ENCODE measurements at regions not wholly inside any gene's neighbourhood (a gene's known extent, or its start where the extent isn't known, plus 50 kb on each side); places are given as distances from the start of the nearest gene placed in this dataset.
"Not testable (repeated sequence)": the region's sequence is repeated elsewhere in the genome, so short reads cannot be mapped to it uniquely, and the experiment has no call there.

DNA sequence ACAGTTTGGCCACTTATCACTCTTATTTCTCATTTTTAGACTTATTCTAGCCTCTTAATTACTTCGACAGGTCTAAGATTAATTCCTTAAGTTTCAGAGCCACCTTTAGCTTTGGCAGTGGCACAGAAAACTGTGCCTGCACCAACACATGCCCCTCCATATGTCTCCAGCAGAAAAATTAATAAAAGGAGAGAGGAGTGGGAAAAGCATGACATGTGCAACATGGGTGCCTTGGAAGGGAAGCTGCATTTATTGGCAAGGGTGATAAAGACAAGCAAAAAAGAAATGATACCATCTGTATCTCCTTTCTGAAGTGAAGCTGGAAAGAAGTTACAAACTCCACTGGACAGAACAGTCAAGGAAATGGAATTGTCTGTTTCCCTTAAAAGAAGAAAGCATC lies 121.7 kb upstream of the CFAP20DC start:
- DNase-seq: no peak

GRCh38 chr3:59170166-59170565 lies 120.3 kb upstream of the CFAP20DC start:
- DNase-seq: not testable (repeated sequence)

DNA sequence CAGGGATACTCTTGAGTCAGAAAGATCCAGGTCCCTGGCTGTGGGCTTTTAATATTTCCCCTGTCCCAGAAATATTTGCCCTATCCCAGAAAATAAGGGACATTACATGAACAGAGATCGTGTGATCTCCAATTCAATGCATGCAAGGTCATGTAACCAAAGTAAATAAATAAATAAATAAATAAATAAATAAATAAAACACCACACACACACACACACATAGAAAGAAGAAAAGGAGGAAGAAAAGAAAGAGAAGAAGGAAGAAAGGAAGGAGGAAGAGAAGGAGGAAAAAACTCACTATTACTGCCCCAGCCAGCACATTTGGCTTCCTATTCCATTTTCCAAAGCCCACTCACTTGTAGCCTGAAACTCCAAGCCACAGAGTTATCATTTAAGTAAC lies 117.9 kb upstream of the CFAP20DC start:
- no peak for DNase-seq

- DNase-seq: peak; percentile 30
These were observed 114.1 kb upstream of the CFAP20DC start for GRCh38 chr3:59163953-59164352.

GRCh38 chr3:59161048-59161447 lies 111.2 kb upstream of the CFAP20DC start:
- no peak for DNase-seq

- no peak for DNase-seq
These were observed 110.4 kb upstream of the CFAP20DC start for GRCh38 chr3:59160133-59160746.

DNA sequence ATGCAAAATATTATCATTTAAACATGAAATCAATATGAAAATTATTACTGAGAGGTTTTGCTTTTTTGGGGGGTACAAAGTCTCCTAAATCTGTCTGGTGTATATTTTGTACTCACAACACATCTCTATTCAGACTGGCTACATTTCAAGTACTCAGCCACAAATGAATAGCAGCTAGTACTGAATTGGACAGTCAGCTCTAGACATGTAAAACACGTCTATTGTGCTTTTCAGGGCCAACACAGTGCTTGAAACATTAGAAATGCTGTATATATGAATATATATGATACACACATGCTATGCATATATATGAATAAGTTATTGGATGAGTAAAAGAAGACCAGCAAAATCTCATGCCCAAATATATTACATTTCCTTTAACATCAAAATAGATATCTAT lies 103.8 kb upstream of the CFAP20DC start:
- no peak for DNase-seq

GRCh38 chr3:59152943-59153342 lies 103.1 kb upstream of the CFAP20DC start:
- DNase-seq: no peak

- DNase-seq: no peak
These were observed 100.2 kb upstream of the CFAP20DC start for GRCh38 chr3:59150039-59150438.

DNA sequence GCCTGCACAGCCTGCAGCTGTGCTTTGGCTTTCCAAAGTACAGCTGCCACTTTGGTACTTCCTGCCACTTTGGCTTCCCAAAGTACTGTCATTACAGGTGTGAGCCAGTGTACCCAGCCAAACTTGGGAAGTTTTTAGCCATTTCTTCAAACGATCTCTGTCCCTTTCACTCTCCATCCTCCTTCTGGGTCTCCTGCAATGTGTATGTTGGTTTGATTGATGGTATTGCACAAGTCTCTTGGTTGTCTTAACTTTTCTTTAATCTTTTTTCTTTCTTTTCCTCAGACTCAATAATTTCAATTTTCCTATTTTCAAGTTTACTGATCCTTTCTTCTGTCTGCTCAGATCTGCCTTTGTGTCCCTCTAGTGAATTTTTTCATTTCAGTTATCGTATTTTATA lies 99.3 kb upstream of the CFAP20DC start:
- no peak for DNase-seq

GRCh38 chr3:59143447-59143846 lies 93.6 kb upstream of the CFAP20DC start:
- peak; percentile 2 for DNase-seq

DNA sequence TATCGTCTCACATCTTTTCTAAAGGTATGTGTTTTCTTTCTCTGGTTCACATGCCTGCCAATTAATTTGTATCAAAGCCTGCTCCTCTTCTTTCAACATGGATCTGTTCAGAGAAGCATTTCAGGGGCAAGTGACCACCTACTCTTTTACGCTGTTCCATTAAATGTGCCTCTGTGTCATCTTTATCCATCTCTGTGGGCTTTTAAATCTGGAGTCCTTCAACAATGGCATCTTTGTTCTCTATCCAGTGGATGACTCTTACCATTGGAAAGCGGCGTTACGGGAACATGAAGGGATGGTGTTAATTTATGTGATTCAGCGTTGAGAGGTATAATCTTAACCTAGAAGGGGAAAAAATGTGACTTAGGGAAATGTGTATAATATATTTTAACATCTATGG lies 92.7 kb upstream of the CFAP20DC start:
- DNase-seq: no peak

DNA sequence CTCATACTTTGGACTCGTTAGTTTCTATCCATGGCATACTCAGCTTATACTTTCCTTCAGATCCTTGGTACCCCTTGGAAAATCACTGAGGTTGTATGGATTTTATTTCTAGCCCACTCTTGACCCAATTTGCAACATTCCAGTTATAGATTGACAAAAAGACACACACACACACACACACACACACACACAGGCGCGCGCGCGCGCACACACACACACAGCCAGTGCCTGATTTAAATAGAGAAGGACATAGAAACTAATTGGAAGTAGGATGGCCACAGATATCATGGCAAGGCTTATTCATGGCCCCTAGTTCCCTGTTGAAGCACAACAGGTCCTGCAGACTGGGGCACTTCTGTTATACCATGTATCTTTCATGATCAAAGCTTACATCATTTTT lies 89.1 kb upstream of the CFAP20DC start:
- no peak for DNase-seq

- DNase-seq: no peak
These were observed 87.6 kb upstream of the CFAP20DC start for GRCh38 chr3:59137415-59137814.

GRCh38 chr3:59136081-59136480 lies 86.3 kb upstream of the CFAP20DC start:
- no peak for DNase-seq

DNA sequence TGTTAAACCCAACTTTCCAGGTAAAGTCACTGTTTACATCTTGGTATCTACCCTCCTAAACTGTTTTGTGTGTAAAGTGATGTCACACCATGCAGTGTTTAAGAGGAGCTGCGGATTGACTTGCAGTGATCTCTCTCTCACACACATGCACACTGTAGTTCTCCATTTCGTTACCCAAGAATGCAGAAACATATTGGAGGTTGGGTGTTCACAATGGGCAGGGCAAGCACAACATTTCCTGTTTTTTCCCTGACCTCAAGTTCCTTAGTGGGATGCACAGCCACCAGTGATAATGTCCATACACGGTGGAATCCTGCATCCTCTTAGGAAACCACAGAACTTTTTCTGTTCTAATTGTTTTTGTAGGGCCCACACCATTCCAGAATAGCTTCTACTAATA lies 85.3 kb upstream of the CFAP20DC start:
- no peak for DNase-seq

DNA sequence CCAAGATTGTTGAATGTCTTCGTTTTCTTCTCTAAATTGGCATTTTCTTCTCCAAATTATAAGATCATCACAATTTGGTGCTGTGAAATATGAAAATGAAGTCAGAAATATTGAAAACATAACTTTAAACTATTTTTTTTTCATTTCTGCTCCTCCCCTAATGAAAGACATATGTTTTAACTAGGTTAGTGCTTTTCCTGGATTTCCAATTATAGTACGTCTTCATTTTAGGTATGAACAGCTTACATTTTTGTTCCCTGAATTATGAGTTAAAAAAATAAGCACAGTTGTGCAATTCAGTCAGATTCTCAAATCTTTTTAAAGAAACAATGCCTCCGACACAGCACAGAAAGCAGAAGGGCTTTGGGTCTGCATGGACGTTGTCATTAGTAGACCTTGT lies 83.5 kb upstream of the CFAP20DC start:
- no peak for DNase-seq

GRCh38 chr3:59131016-59131766 lies 81.4 kb upstream of the CFAP20DC start:
- no peak for DNase-seq

DNA sequence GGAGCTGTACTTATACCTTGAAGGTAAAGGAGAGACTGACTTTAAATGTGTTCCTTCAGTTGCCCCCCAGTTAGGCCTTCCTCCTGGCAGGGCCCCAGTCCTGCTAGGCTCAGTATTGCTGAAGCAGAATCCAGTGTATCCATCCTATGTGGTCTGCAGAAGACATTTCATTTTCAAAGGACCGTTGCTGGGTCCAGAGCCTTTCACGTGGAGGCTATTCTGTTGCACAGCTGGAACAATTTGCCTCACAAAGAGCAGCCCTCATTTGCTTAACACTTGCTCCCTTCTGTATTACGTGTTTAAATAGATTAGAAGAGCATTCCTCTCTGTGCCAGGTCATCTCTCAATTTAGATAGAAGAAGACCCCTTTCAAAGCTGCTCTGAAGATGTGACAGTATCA lies 78.9 kb upstream of the CFAP20DC start:
- no peak for DNase-seq

DNA sequence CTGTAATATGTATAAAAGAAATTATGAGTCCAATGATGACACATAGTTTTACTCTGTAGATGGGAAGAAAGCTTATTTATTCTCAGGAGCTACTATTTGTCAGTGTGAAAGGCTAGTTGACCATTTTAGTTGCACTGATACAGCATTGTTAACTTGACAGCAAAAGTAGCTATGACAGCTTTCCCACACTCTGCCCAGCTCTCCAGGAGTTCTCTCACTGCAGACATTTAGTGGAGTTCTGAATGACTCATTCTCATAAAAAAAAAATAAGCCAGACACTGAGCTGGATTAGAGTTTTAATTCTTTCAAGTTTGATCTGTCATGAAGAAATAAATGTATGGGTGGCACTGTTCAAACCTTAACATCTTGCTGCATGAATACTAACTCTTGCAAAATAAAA lies 77.2 kb upstream of the CFAP20DC start:
- DNase-seq: no peak

DNA sequence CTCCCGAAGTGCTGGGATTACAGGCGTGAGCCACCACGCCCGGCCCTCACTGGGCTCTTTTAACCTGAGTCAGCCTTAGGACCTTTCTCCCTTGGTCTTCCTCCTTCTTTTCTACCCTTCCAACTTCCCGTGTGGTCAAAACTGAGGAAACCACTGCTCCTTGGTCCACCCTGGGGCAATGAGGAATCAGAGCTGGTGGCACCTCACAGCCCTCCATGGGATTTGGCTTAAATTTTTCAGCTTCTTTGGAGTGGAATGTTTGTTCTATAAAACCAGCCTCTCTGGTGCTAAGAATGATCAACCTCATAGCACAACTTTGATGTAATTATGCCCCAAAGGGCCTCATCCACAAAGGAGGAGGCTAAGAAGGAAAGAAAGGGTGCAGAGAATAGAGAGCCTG lies 76.6 kb upstream of the CFAP20DC start:
- DNase-seq: no peak

DNA sequence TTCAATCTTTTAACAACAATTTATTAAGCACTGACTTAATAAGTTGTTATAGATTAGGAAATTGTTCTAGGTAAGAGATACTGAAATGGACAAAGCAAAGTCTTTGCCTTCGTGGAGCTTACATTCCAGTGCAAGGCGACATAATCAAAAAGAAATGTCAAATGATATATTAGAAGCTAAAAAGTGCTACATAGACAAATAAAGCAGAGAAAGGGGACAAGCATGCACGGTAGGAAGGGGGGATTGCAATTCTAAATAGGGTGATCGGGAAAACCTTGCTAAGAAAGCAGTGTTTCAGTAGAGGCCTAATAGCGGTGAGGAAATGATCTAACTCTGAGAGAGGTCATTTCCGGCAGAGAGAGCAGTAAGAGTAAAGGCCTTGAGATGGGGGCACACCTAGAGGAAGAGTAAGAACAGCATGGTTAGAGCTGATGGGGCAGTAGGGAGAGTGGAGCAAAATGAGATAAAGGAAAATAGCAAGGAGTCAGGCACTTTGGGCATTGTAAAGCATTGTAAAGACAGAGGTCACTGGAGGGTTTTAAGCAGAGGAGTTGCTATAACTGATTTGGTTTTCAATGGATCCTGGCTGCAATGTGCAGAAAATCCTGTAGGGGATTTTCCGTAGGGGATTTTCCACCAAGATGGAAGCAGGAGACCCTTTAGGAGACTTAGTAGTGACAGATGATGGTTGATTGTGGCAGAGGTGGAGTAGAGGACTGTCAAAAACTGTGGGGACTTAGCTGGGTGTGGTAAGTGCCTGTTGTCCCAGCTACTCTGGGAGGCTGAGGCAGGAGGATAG lies 71.7 kb upstream of the CFAP20DC start:
- no peak for DNase-seq

GRCh38 chr3:59118928-59119327 lies 69.1 kb upstream of the CFAP20DC start:
- DNase-seq: no peak

DNA sequence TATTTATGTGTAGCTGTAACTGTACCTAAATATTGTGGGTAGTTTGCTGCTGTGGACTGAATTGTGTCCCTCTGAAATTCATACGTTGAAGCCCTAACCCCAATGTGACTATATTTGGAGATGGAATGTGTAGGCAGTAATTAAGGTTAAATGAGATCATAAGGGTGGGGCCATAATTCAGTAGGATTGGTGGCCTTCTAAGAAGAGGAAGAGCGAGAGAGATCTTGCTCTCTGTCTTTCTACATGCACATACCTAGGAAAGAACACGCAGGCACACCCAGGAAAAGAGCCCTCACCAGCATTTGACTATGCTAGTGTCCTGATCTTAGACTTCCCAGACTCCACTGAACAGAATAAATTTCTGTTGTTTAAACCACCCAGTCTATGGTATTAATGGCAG lies 67.6 kb upstream of the CFAP20DC start:
- DNase-seq: no peak
